ENCODE measurements at regions not wholly inside any gene's neighbourhood (a gene's known extent, or its start where the extent isn't known, plus 50 kb on each side); places are given as distances from the start of the nearest gene placed in this dataset.

DNA sequence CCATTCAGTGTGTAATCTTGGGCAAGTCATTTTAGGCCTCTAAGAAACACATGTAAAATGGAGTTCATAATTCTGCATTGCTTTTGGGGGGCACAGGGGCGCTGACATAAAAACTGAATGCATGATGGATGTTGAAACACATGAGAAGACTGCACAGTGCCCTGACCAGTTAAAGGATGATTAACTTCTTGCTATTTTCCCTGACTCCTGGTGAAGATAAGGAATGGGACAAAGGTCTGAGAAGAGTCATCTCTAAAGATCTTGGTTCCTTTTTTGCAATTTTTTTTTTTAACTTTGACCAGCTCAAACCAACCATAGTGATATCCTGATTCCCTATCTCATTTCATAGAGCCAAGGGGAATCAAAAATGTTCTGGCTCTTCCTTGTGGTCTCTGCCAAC is 134.9 kb upstream of the TENM4 start:
- H3K27ac Mint-ChIP-seq, result no peak overlapping the region
- Histone ChIP-seq H3K27ac (ENCODE audit: low read depth, low read length) (no peak overlapping the region), H3K4me1 (ENCODE audit: control insufficient read depth, insufficient read depth, low read length) (peaks cover 3% of the 10 kb centered on the region), H3K9me3 (ENCODE audit: control insufficient read depth, low read length) (no peaks in the 10 kb centered on the region), H3K9ac (ENCODE audit: extremely low read depth, low read length, poor library complexity, severe bottlenecking) (no peak overlapping the region), H3K36me3 (ENCODE audit: control insufficient read depth, insufficient read depth, low read length) (no peaks in the 10 kb centered on the region), H3K4me3 (ENCODE audit: low read length) (no peak overlapping the region), H3K27me3 (ENCODE audit: control insufficient read depth, insufficient read depth, low read length, poor library complexity, severe bottlenecking) (no peaks in the 10 kb centered on the region)
- H3K4me3 Mint-ChIP-seq, result no peak overlapping the region
- H3K27me3 Mint-ChIP-seq (ENCODE audit: insufficient read depth), result peaks cover 10% of the 10 kb centered on the region
- no peaks in the 10 kb centered on the region for H3K9me3 Mint-ChIP-seq
- DNase-seq, result no peak
- H3K36me3 Mint-ChIP-seq (ENCODE audit: low read depth), result no peaks in the 10 kb centered on the region
- H3K4me1 Mint-ChIP-seq, result peaks cover 15% of the 10 kb centered on the region
- 87 to 100% methylated on average over 1 of the region's 1 CpG for WGBS, 2 experiments (ENCODE audit: insufficient coverage in 1 of 2, insufficient read length in 1 of 2)
- TF ChIP-seq CTCF (conservative IDR thresholded peaks at IDR 0.05), result no peak

- H3K27me3 Mint-ChIP-seq (ENCODE audit: insufficient read depth), result peaks cover 9% of the 10 kb centered on the region
- H3K36me3 Mint-ChIP-seq (ENCODE audit: low read depth), result no peaks in the 10 kb centered on the region
- Histone ChIP-seq H3K27ac (ENCODE audit: low read depth, low read length) (no peak overlapping the region), H3K4me1 (ENCODE audit: control insufficient read depth, insufficient read depth, low read length) (no peaks in the 10 kb centered on the region), H3K9ac (ENCODE audit: extremely low read depth, low read length, poor library complexity, severe bottlenecking) (no peak overlapping the region), H3K27me3 (ENCODE audit: control insufficient read depth, insufficient read depth, low read length, poor library complexity, severe bottlenecking) (no peaks in the 10 kb centered on the region), H3K4me3 (ENCODE audit: low read length) (no peak overlapping the region), H3K36me3 (ENCODE audit: control insufficient read depth, insufficient read depth, low read length) (no peaks in the 10 kb centered on the region), H3K9me3 (ENCODE audit: control insufficient read depth, low read length) (no peaks in the 10 kb centered on the region)
- no peak overlapping the region for H3K27ac Mint-ChIP-seq
- no peak for TF ChIP-seq CTCF (conservative IDR thresholded peaks at IDR 0.05)
- H3K9me3 Mint-ChIP-seq, result no peaks in the 10 kb centered on the region
- H3K4me1 Mint-ChIP-seq, result peaks cover 3% of the 10 kb centered on the region
- no peak for DNase-seq
- WGBS, 2 experiments (ENCODE audit: insufficient coverage in 1 of 2, insufficient read length in 1 of 2), result 88 to 100% methylated on average over 2 of the region's 2 CpGs
- no peak overlapping the region for H3K4me3 Mint-ChIP-seq
Observed at GRCh38 chr11:79570104-79570503, 129.3 kb upstream of the TENM4 start.

DNA sequence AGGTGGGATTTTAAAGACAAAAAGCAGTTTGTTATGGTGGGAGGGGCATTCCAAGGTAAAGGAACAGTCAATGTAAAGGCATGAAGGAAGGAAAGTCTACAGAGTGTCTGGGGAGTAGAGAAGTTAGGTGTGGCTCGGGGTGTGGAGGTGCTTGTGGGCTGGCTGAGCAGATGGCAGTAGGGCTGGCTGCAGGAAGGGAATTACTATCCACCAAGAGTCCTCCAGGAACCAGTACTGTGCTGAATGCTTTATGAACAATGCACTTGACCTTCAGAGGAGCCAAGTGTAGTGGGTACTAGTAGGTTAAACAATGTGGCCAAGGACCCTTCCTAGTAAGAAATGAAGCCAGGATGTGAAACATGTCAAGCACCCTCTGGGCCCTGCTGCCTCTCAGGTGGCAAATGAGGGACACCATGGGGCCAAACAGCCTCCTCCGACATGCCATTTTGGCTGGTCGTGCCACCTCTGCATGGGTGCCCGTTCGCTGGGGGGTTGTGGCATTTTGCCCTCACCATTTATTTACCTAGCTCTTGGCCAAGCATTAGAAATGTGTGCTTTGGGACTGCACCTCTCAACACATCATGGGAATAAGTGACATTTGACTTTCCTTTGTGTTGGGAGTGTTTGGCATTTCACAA is 123.6 kb upstream of the TENM4 start:
- no peak for TF ChIP-seq CTCF (conservative IDR thresholded peaks at IDR 0.05)
- H3K27ac Mint-ChIP-seq, result no peak overlapping the region
- 91 to 100% methylated on average over 2 to 5 of the region's 5 CpGs for WGBS, 2 experiments (ENCODE audit: insufficient coverage in 1 of 2, insufficient read length in 1 of 2)

More for the DNA sequence above, 123.6 kb upstream of the TENM4 start:
- Mint-ChIP-seq H3K4me3 (no peak overlapping the region), H3K4me1 (peaks cover 3% of the 10 kb centered on the region), H3K36me3 (ENCODE audit: low read depth) (no peaks in the 10 kb centered on the region), H3K9me3 (no peaks in the 10 kb centered on the region), H3K27me3 (ENCODE audit: insufficient read depth) (peaks cover 4% of the 10 kb centered on the region)
- Histone ChIP-seq H3K9ac (ENCODE audit: extremely low read depth, low read length, poor library complexity, severe bottlenecking) (no peak overlapping the region), H3K4me3 (ENCODE audit: low read length) (no peak overlapping the region), H3K9me3 (ENCODE audit: control insufficient read depth, low read length) (no peaks in the 10 kb centered on the region), H3K27ac (ENCODE audit: low read depth, low read length) (no peak overlapping the region), H3K4me1 (ENCODE audit: control insufficient read depth, insufficient read depth, low read length) (no peaks in the 10 kb centered on the region), H3K36me3 (ENCODE audit: control insufficient read depth, insufficient read depth, low read length) (no peaks in the 10 kb centered on the region), H3K27me3 (ENCODE audit: control insufficient read depth, insufficient read depth, low read length, poor library complexity, severe bottlenecking) (no peaks in the 10 kb centered on the region)
- DNase-seq, result no peak

Data from endodermal cell (in vitro differentiated cells).